ENCODE measurements at regions not wholly inside any gene's neighbourhood (a gene's known extent, or its start where the extent isn't known, plus 50 kb on each side); places are given as distances from the start of the nearest gene placed in this dataset.

- Histone ChIP-seq H3K36me3 (ENCODE audit: control insufficient read depth in 2 of 2, extremely low read depth in 1 of 2, insufficient read depth in 2 of 2, low read length in 2 of 2) (no peaks in the 10 kb centered on the region), H3K4me1 (ENCODE audit: control insufficient read depth, extremely low read depth, insufficient read depth, low read length) (no peaks in the 10 kb centered on the region), H3K27me3 (ENCODE audit: control insufficient read depth in 2 of 2, insufficient read depth in 2 of 2, low read length in 2 of 2) (no peaks in the 10 kb centered on the region), H3K9ac (replicated peaks; ENCODE audit: extremely low read depth, insufficient read depth, low read length) (no peak overlapping the region), H3K27ac (ENCODE audit: insufficient read depth, low read depth, low read length) (no peak overlapping the region), H2AFZ (ENCODE audit: low read depth, low read length) (no peak overlapping the region), H3K4me2 (ENCODE audit: insufficient read depth, low read length) (no peak overlapping the region), H3K4me3 (replicated peaks in 1 of 3; ENCODE audit: insufficient read depth in 1 of 3, low read depth in 1 of 3, low read length in 3 of 3) (no peak overlapping the region), H3K9me3 (replicated peaks; ENCODE audit: control insufficient read depth, insufficient read depth, low read length) (no peaks in the 10 kb centered on the region), H4K20me1 (replicated peaks; ENCODE audit: control insufficient read depth, extremely low read depth, insufficient read depth, low read length) (no peaks in the 10 kb centered on the region), H3K79me2 (ENCODE audit: control insufficient read depth, insufficient read depth, low read length) (no peaks in the 10 kb centered on the region), H3K9me1 (replicated peaks; ENCODE audit: control insufficient read depth, extremely low read depth, insufficient read depth, low read length) (peaks cover 2% of the 10 kb centered on the region)
- DNase-seq (ENCODE audit: low read depth, low spot score) (no peak), FAIRE-seq (no peak)
- no TSS peak for BruUV-seq (replicated peaks)
- ChIA-PET CTCF (no interaction called here), POLR2A (no interaction called here)
- dilution Hi-C loops (cut with MboI; ENCODE audit: extremely low pct_ligation_motif_present, low sequenced_read_pairs): no loop called here
- TF ChIP-seq, protein P1, sequence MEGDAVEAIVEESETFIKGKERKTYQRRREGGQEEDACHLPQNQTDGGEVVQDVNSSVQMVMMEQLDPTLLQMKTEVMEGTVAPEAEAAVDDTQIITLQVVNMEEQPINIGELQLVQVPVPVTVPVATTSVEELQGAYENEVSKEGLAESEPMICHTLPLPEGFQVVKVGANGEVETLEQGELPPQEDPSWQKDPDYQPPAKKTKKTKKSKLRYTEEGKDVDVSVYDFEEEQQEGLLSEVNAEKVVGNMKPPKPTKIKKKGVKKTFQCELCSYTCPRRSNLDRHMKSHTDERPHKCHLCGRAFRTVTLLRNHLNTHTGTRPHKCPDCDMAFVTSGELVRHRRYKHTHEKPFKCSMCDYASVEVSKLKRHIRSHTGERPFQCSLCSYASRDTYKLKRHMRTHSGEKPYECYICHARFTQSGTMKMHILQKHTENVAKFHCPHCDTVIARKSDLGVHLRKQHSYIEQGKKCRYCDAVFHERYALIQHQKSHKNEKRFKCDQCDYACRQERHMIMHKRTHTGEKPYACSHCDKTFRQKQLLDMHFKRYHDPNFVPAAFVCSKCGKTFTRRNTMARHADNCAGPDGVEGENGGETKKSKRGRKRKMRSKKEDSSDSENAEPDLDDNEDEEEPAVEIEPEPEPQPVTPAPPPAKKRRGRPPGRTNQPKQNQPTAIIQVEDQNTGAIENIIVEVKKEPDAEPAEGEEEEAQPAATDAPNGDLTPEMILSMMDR (IDR thresholded peaks at IDR 0.05; ENCODE audit: extremely low read depth in 1 of 2, insufficient read depth in 1 of 2, low read depth in 1 of 2, low read length in 2 of 2): no peak
- no peak for TF ChIP-seq GATA2 (IDR thresholded peaks at IDR 0.05; ENCODE audit: insufficient read depth, insufficient read length, low read depth, low read length)
- no peak for TF ChIP-seq EZH2 (IDR thresholded peaks at IDR 0.05; ENCODE audit: borderline replicate concordance, low read depth, low read length, severe bottlenecking)
- no peak for TF ChIP-seq MAX (IDR thresholded peaks at IDR 0.05; ENCODE audit: insufficient read depth, insufficient read length)
- no peak for TF ChIP-seq JUN (IDR thresholded peaks at IDR 0.05; ENCODE audit: borderline replicate concordance, insufficient read depth, insufficient read length, low read depth)
- TF ChIP-seq FOS (IDR thresholded peaks at IDR 0.05; ENCODE audit: borderline replicate concordance, insufficient read depth, low read length): no peak
- no peak for TF ChIP-seq MYC (IDR thresholded peaks at IDR 0.05; ENCODE audit: low read depth, low read length)
- TF ChIP-seq POLR2A (IDR thresholded peaks at IDR 0.05; ENCODE audit: low read depth, low read length): no peak
- TF ChIP-seq POLR2AphosphoS5 (IDR thresholded peaks at IDR 0.05; ENCODE audit: insufficient read depth, low read depth, low read length): no peak
- intact Hi-C loops (cut with micrococcal nuclease): no loop called here
Observed at GRCh38 chr3:77799278-77799677, 759.4 kb downstream of the ROBO2 start.

Data from endothelial cell of umbilical vein (primary cell).